Activated naive CD8-positive, alpha-beta T cell treated with anti-CD3 and anti-CD28 coated beads for 36 hours (primary cell): ENCODE measurements at regions not wholly inside any gene's neighbourhood (a gene's known extent, or its start where the extent isn't known, plus 50 kb on each side); places are given as distances from the start of the nearest gene placed in this dataset.

ENCODE experiments used
- DNase-seq: peaks from one replicate; pipeline ENCODE4 v3.0.0; 2021
- H3K27ac Mint-ChIP-seq: one replicate; pipeline ENCODE4 v1.8.0; 2022; ENCODE audit warnings: mild to moderate bottlenecking, moderate library complexity, mixed read lengths
- H3K27me3 Mint-ChIP-seq: one replicate; pipeline ENCODE4 v1.8.0; 2022; ENCODE audit warnings: mild to moderate bottlenecking, mixed read lengths
- H3K36me3 Mint-ChIP-seq: one replicate; pipeline ENCODE4 v1.8.0; 2021; ENCODE audit warnings: mild to moderate bottlenecking, mixed read lengths
- H3K4me1 Mint-ChIP-seq: one replicate; pipeline ENCODE4 v1.8.0; 2021; ENCODE audit warnings: mixed read lengths
- H3K4me3 Mint-ChIP-seq: one replicate; pipeline ENCODE4 v1.8.0; 2022; ENCODE audit warnings: mild to moderate bottlenecking, moderate library complexity, mixed read lengths
- H3K9me3 Mint-ChIP-seq: one replicate; pipeline ENCODE4 v1.8.0; 2022; ENCODE audit warnings: mixed read lengths

GRCh38 chr1:43057567-43057966 lies 98.9 kb upstream of the SLC2A1 start:
- Mint-ChIP-seq H3K4me1 (peaks cover 20% of the 10 kb centered on the region), H3K27ac (no peak overlapping the region), H3K4me3 (no peak overlapping the region), H3K36me3 (peaks cover 2% of the 10 kb centered on the region), H3K27me3 (peaks cover 4% of the 10 kb centered on the region), H3K9me3 (no peaks in the 10 kb centered on the region)
- no peak for DNase-seq

GRCh38 chr1:43056981-43057391 lies 98.3 kb upstream of the SLC2A1 start:
- H3K36me3 Mint-ChIP-seq = peaks cover 2% of the 10 kb centered on the region
- no peak overlapping the region for H3K4me3 Mint-ChIP-seq
- peaks cover 4% of the 10 kb centered on the region for H3K27me3 Mint-ChIP-seq

GRCh38 chr1:43056460-43056859 lies 97.8 kb upstream of the SLC2A1 start:
- no peak overlapping the region for H3K4me3 Mint-ChIP-seq
- peaks cover 2% of the 10 kb centered on the region for H3K36me3 Mint-ChIP-seq
- DNase-seq = no peak
- H3K27ac Mint-ChIP-seq = no peak overlapping the region
- peaks cover 4% of the 10 kb centered on the region for H3K27me3 Mint-ChIP-seq
- H3K9me3 Mint-ChIP-seq = no peaks in the 10 kb centered on the region
- peaks cover 20% of the 10 kb centered on the region for H3K4me1 Mint-ChIP-seq

More at GRCh38 chr1:43056981-43057391, 98.3 kb upstream of the SLC2A1 start:
- Mint-ChIP-seq H3K4me1 (peaks cover 20% of the 10 kb centered on the region), H3K27ac (no peak overlapping the region), H3K9me3 (no peaks in the 10 kb centered on the region)
- DNase-seq = no peak

GRCh38 chr1:43054961-43055360 lies 96.3 kb upstream of the SLC2A1 start:
- H3K4me3 Mint-ChIP-seq = no peak overlapping the region
- H3K9me3 Mint-ChIP-seq = no peaks in the 10 kb centered on the region
- no peak for DNase-seq
- H3K27me3 Mint-ChIP-seq = peaks cover under 1% of the 10 kb centered on the region
- peaks cover 2% of the 10 kb centered on the region for H3K36me3 Mint-ChIP-seq
- H3K27ac Mint-ChIP-seq = no peak overlapping the region
- peaks cover 20% of the 10 kb centered on the region for H3K4me1 Mint-ChIP-seq

GRCh38 chr1:43052786-43053439 lies 94.2 kb upstream of the SLC2A1 start:
- no peaks in the 10 kb centered on the region for H3K27me3 Mint-ChIP-seq

GRCh38 chr1:43052322-43052721 lies 93.7 kb upstream of the SLC2A1 start:
- H3K9me3 Mint-ChIP-seq = no peaks in the 10 kb centered on the region
- no peak for DNase-seq
- H3K4me1 Mint-ChIP-seq = no peaks in the 10 kb centered on the region
- H3K36me3 Mint-ChIP-seq = peaks cover under 1% of the 10 kb centered on the region
- no peak overlapping the region for H3K4me3 Mint-ChIP-seq
- H3K27me3 Mint-ChIP-seq = no peaks in the 10 kb centered on the region
- no peak overlapping the region for H3K27ac Mint-ChIP-seq

More at GRCh38 chr1:43052786-43053439, 94.2 kb upstream of the SLC2A1 start:
- Mint-ChIP-seq H3K36me3 (peaks cover 2% of the 10 kb centered on the region), H3K27ac (no peak overlapping the region), H3K9me3 (no peaks in the 10 kb centered on the region), H3K4me3 (no peak overlapping the region), H3K4me1 (peaks cover 6% of the 10 kb centered on the region)
- no peak for DNase-seq

GRCh38 chr1:43049481-43049880 lies 90.8 kb upstream of the SLC2A1 start:
- no peaks in the 10 kb centered on the region for H3K4me1 Mint-ChIP-seq
- H3K4me3 Mint-ChIP-seq = no peak overlapping the region
- no peak for DNase-seq
- H3K9me3 Mint-ChIP-seq = no peaks in the 10 kb centered on the region
- H3K27ac Mint-ChIP-seq = no peak overlapping the region
- H3K27me3 Mint-ChIP-seq = no peaks in the 10 kb centered on the region
- no peaks in the 10 kb centered on the region for H3K36me3 Mint-ChIP-seq

- no peak for DNase-seq
Observed at GRCh38 chr1:43048601-43049011, 89.9 kb upstream of the SLC2A1 start.

GRCh38 chr1:43047135-43047534 lies 88.5 kb upstream of the SLC2A1 start:
- no peak overlapping the region for H3K4me3 Mint-ChIP-seq
- H3K27me3 Mint-ChIP-seq = no peaks in the 10 kb centered on the region
- H3K36me3 Mint-ChIP-seq = no peaks in the 10 kb centered on the region
- H3K4me1 Mint-ChIP-seq = no peaks in the 10 kb centered on the region
- no peak for DNase-seq
- H3K9me3 Mint-ChIP-seq = no peaks in the 10 kb centered on the region
- no peak overlapping the region for H3K27ac Mint-ChIP-seq

More at GRCh38 chr1:43048601-43049011, 89.9 kb upstream of the SLC2A1 start:
- no peaks in the 10 kb centered on the region for H3K27me3 Mint-ChIP-seq
- H3K4me1 Mint-ChIP-seq = no peaks in the 10 kb centered on the region
- H3K27ac Mint-ChIP-seq = no peak overlapping the region
- H3K9me3 Mint-ChIP-seq = no peaks in the 10 kb centered on the region
- H3K36me3 Mint-ChIP-seq = no peaks in the 10 kb centered on the region
- no peak overlapping the region for H3K4me3 Mint-ChIP-seq

GRCh38 chr1:43044572-43045361 lies 86.1 kb upstream of the SLC2A1 start:
- no peaks in the 10 kb centered on the region for H3K27me3 Mint-ChIP-seq
- H3K36me3 Mint-ChIP-seq = no peaks in the 10 kb centered on the region
- H3K9me3 Mint-ChIP-seq = no peaks in the 10 kb centered on the region
- H3K27ac Mint-ChIP-seq = no peak overlapping the region
- no peak overlapping the region for H3K4me3 Mint-ChIP-seq
- DNase-seq = no peak
- no peaks in the 10 kb centered on the region for H3K4me1 Mint-ChIP-seq

GRCh38 chr1:43043695-43044094 lies 85.0 kb upstream of the SLC2A1 start:
- DNase-seq = no peak
- H3K27me3 Mint-ChIP-seq = no peaks in the 10 kb centered on the region
- H3K36me3 Mint-ChIP-seq = no peaks in the 10 kb centered on the region

GRCh38 chr1:43042773-43043457 lies 84.2 kb upstream of the SLC2A1 start:
- Mint-ChIP-seq H3K9me3 (no peaks in the 10 kb centered on the region), H3K4me1 (no peaks in the 10 kb centered on the region), H3K36me3 (no peaks in the 10 kb centered on the region), H3K27ac (no peak overlapping the region), H3K27me3 (no peaks in the 10 kb centered on the region), H3K4me3 (no peak overlapping the region)
- no peak for DNase-seq

More at GRCh38 chr1:43043695-43044094, 85.0 kb upstream of the SLC2A1 start:
- H3K4me3 Mint-ChIP-seq = no peak overlapping the region
- no peaks in the 10 kb centered on the region for H3K4me1 Mint-ChIP-seq
- H3K27ac Mint-ChIP-seq = no peak overlapping the region
- no peaks in the 10 kb centered on the region for H3K9me3 Mint-ChIP-seq

GRCh38 chr1:43042127-43042526 lies 83.5 kb upstream of the SLC2A1 start:
- no peaks in the 10 kb centered on the region for H3K36me3 Mint-ChIP-seq
- H3K27me3 Mint-ChIP-seq = no peaks in the 10 kb centered on the region
- H3K4me1 Mint-ChIP-seq = no peaks in the 10 kb centered on the region
- no peak for DNase-seq
- H3K27ac Mint-ChIP-seq = no peak overlapping the region
- H3K4me3 Mint-ChIP-seq = no peak overlapping the region
- no peaks in the 10 kb centered on the region for H3K9me3 Mint-ChIP-seq

- Mint-ChIP-seq H3K4me3 (no peak overlapping the region), H3K4me1 (no peaks in the 10 kb centered on the region), H3K9me3 (no peaks in the 10 kb centered on the region), H3K27me3 (no peaks in the 10 kb centered on the region), H3K36me3 (no peaks in the 10 kb centered on the region), H3K27ac (no peak overlapping the region)
- DNase-seq = no peak
Observed at GRCh38 chr1:43041591-43041990, 82.9 kb upstream of the SLC2A1 start.
